HEK293 (cell line): ENCODE measurements at regions not wholly inside any gene's neighbourhood (a gene's known extent, or its start where the extent isn't known, plus 50 kb on each side); places are given as distances from the start of the nearest gene placed in this dataset.

Source experiments
- CTCF ChIA-PET: fragments of 350-600 bp; formaldehyde crosslinking; extraction: SDS; loops from one replicate; lab custom pipeline; 2021; ENCODE audit warnings: antibody characterized with exemption; lab: Yijun Ruan, JAX
- POLR2A ChIA-PET: fragments of 300-600 bp; formaldehyde crosslinking; extraction: SDS; loops from one replicate; lab custom pipeline; 2020; ENCODE audit warnings: antibody characterized with exemption, inconsistent platforms; lab: Yijun Ruan, JAX
- H3K27ac ChIP-seq: fragments of 200-500 bp; sonication (Bioruptor generic); 2 replicates; pipeline ENCODE4 v1.5.1; 2014; ENCODE audit warnings: low read depth, low read length, control low read depth, inconsistent platforms; ENCODE audit errors: extremely low read depth
- H3K36me3 ChIP-seq, 2 experiments: fragments of 200-500 bp in 1 of 2; sonication (Bioruptor generic) in 1 of 2; 1 replicate in 1 of 2; 2 replicates in 1 of 2; pipeline ENCODE4 v1.5.1; 2014 to 2017; ENCODE audit warnings: inconsistent platforms in 2 of 2, low read length in 2 of 2; ENCODE audit not compliant: control insufficient read depth in 2 of 2, insufficient read depth in 1 of 2
- H3K4me1 ChIP-seq: fragments of 200-500 bp; sonication (Bioruptor generic); 2 replicates; pipeline ENCODE4 v1.5.1; 2014; ENCODE audit warnings: mild to moderate bottlenecking, low read length, inconsistent platforms; ENCODE audit not compliant: control insufficient read depth, insufficient read depth
- H3K4me3 ChIP-seq: 2 replicates; pipeline ENCODE4 v1.5.1; 2011; ENCODE audit warnings: low read depth, mild to moderate bottlenecking, control low read depth, low read length, moderate library complexity
- H3K9me3 ChIP-seq: fragments of 200-500 bp; sonication (Bioruptor generic); 2 replicates; pipeline ENCODE4 v1.5.1; 2014; ENCODE audit warnings: low read depth, low read length, inconsistent platforms; ENCODE audit not compliant: control insufficient read depth, insufficient read depth
- FEZF1 ChIP-seq: fragments of 450-650 bp; formaldehyde crosslinking; IDR thresholded peaks from 2 replicates; pipeline ENCODE4 v1.5.1; 2016; ENCODE audit warnings: missing biosample characterization, missing genetic modification characterization
- TRIM28 ChIP-seq: IDR thresholded peaks from 2 replicates; pipeline ENCODE4 v1.6.1; 2011; ENCODE audit warnings: low read length, control low read depth, borderline replicate concordance
- ZBTB1 ChIP-seq: fragments of 450-650 bp; formaldehyde crosslinking; IDR thresholded peaks from 2 replicates; pipeline ENCODE4 v1.5.1; 2016; ENCODE audit warnings: missing biosample characterization, missing genetic modification characterization
- ZEB2 ChIP-seq: fragments of 450-650 bp; formaldehyde crosslinking; IDR thresholded peaks from 2 replicates; pipeline ENCODE4 v1.5.1; 2016; ENCODE audit warnings: missing biosample characterization, missing genetic modification characterization
- ZNF23 ChIP-seq: fragments of 450-650 bp; formaldehyde crosslinking; IDR thresholded peaks from 2 replicates; pipeline ENCODE4 v1.5.1; 2016; ENCODE audit warnings: missing biosample characterization, missing genetic modification characterization, borderline replicate concordance
- ZNF248 ChIP-seq: fragments of 450-650 bp; formaldehyde crosslinking; IDR thresholded peaks from 2 replicates; pipeline ENCODE4 v1.5.1; 2017; ENCODE audit warnings: missing biosample characterization, missing genetic modification characterization
- ZNF335 ChIP-seq: fragments of 450-650 bp; formaldehyde crosslinking; conservative IDR thresholded peaks from 2 replicates; pipeline ENCODE4 v1.5.1; 2016; ENCODE audit warnings: missing biosample characterization, missing genetic modification characterization
- ZNF548 ChIP-seq: fragments of 450-650 bp; formaldehyde crosslinking; IDR thresholded peaks from 2 replicates; pipeline ENCODE4 v1.5.1; 2016; ENCODE audit warnings: missing biosample characterization, missing genetic modification characterization
- ZNF558 ChIP-seq: fragments of 450-650 bp; formaldehyde crosslinking; IDR thresholded peaks from 2 replicates; pipeline ENCODE4 v1.5.1; 2016; ENCODE audit warnings: missing biosample characterization, missing genetic modification characterization
- ZNF701 ChIP-seq: fragments of 450-650 bp; formaldehyde crosslinking; IDR thresholded peaks from 2 replicates; pipeline ENCODE4 v1.5.1; 2016; ENCODE audit warnings: missing biosample characterization, missing genetic modification characterization
- ZNF785 ChIP-seq: fragments of 450-650 bp; formaldehyde crosslinking; IDR thresholded peaks from 2 replicates; pipeline ENCODE4 v1.5.1; 2016; ENCODE audit warnings: missing biosample characterization, missing genetic modification characterization
- ZNF791 ChIP-seq: fragments of 450-650 bp; formaldehyde crosslinking; IDR thresholded peaks from 2 replicates; pipeline ENCODE4 v1.5.1; 2016; ENCODE audit warnings: missing biosample characterization, missing genetic modification characterization
- ZSCAN30 ChIP-seq: fragments of 450-650 bp; IDR thresholded peaks from 2 replicates; pipeline ENCODE4 v1.5.1; 2018; ENCODE audit warnings: missing biosample characterization, mild to moderate bottlenecking, missing genetic modification characterization, moderate library complexity
- TF ChIP-seq, protein P1 (sequence below): fragments of 450-650 bp; formaldehyde crosslinking; conservative IDR thresholded peaks from 2 replicates; pipeline ENCODE4 v1.5.1; 2016; ENCODE audit warnings: low read depth, missing biosample characterization, missing genetic modification characterization
- TF ChIP-seq, protein P2 (sequence below): fragments of 450-650 bp; formaldehyde crosslinking; IDR thresholded peaks from 2 replicates; pipeline ENCODE4 v1.5.1; 2016; ENCODE audit warnings: missing biosample characterization, missing genetic modification characterization
- TF ChIP-seq, protein P3 (sequence below): fragments of 450-650 bp; formaldehyde crosslinking; IDR thresholded peaks from 2 replicates; pipeline ENCODE4 v1.5.0; 2017; ENCODE audit warnings: missing biosample characterization, missing genetic modification characterization, borderline replicate concordance

DNA sequence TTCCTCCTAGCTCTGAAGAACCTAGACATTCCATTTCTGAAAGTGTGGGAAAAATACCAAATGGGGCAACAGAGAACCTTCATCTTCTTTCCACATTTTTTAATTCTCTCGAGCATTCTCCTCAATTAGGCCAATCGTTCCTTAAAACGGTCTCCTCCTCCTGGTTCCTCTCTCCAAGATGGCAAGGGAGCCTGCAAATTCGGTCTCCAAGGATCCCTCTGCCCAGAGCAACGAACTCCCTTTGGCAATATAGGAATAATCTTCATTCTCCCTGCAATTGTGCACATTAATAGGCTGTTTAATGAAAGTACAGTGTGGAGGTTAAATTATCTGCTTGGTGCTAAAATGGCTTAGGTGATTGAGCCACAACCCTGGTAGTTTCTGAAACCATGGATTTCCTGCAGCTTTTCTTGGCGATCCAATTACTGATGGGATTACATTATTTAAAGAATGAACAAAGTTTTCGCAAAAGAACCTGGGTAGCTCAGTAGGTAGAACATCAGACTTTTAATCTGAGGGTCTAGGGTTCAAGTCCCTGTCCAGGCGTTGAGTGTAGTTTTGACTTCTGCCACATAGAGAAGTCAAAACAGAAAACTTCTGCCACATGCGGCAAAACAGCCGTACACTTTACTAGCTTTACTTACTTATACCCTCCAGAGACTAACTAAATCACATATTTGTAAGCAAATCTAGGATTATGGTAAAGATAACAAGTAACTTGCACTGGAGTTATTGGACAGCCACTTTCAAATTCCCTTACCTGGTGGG, 102.9 kb upstream of the ZNF184 start (continued):
- TF ChIP-seq, protein P1, sequence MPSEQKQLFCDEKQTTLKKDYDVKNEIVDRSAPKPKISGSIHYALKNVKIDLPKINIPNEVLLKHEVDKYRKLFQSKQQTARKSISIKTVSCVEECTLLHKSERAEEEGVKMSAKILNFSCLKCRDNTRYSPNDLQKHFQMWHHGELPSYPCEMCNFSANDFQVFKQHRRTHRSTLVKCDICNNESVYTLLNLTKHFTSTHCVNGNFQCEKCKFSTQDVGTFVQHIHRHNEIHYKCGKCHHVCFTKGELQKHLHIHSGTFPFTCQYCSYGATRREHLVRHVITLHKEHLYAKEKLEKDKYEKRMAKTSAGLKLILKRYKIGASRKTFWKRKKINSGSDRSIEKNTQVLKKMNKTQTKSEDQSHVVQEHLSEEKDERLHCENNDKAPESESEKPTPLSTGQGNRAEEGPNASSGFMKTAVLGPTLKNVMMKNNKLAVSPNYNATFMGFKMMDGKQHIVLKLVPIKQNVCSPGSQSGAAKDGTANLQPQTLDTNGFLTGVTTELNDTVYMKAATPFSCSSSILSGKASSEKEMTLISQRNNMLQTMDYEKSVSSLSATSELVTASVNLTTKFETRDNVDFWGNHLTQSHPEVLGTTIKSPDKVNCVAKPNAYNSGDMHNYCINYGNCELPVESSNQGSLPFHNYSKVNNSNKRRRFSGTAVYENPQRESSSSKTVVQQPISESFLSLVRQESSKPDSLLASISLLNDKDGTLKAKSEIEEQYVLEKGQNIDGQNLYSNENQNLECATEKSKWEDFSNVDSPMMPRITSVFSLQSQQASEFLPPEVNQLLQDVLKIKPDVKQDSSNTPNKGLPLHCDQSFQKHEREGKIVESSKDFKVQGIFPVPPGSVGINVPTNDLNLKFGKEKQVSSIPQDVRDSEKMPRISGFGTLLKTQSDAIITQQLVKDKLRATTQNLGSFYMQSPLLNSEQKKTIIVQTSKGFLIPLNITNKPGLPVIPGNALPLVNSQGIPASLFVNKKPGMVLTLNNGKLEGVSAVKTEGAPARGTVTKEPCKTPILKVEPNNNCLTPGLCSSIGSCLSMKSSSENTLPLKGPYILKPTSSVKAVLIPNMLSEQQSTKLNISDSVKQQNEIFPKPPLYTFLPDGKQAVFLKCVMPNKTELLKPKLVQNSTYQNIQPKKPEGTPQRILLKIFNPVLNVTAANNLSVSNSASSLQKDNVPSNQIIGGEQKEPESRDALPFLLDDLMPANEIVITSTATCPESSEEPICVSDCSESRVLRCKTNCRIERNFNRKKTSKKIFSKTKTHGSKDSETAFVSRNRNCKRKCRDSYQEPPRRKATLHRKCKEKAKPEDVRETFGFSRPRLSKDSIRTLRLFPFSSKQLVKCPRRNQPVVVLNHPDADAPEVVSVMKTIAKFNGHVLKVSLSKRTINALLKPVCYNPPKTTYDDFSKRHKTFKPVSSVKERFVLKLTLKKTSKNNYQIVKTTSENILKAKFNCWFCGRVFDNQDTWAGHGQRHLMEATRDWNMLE, result no peak

DNA sequence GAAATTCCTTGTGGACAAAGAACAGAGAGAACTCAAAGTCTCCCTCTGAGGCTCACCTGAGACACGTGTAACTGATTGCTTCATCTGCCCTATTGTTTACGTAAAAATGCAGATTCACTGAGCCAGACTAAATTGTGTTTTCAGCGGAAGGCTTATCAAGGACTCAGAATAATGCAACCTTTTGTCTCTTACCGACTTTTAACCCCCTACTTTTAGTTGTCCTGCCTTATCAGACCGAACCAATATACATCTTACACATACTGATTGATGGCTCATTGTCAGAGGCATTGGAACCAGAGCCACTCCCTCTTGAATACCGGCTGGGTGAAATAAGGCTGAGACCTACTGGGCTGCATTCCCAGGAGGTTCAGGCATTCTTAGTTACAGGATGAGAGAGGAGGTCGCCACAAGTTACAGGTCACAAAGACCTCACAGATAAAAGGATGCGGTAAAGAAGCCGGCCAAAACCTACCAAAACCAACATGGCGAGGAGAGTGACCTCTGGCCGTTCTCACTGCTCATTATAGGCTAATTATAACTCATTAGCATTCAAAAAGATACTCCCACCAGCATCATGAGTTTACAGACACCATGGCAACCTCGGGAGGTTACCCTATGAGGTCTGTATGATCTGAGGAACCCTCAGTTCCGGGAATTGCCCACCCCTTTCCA, 95.5 kb upstream of the ZNF184 start:
- TF ChIP-seq ZNF791 (no peak), ZSCAN30 (tag by site-specific recombination) (no peak), TRIM28 (no peak), ZNF335 (no peak), FEZF1 (tag by site-specific recombination) (no peak), ZNF23 (tag by site-specific recombination) (no peak), ZNF701 (no peak), ZNF248 (tag by site-specific recombination) (no peak), ZEB2 (tag by site-specific recombination) (no peak), ZNF548 (tag by site-specific recombination) (no peak), ZNF785 (tag by site-specific recombination) (no peak), ZBTB1 (tag by site-specific recombination) (no peak), ZNF558 (no peak)
- TF ChIP-seq, protein P2, sequence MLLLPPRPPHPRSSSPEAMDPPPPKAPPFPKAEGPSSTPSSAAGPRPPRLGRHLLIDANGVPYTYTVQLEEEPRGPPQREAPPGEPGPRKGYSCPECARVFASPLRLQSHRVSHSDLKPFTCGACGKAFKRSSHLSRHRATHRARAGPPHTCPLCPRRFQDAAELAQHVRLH (tag by site-specific recombination), result no peak
- TF ChIP-seq, protein P3, sequence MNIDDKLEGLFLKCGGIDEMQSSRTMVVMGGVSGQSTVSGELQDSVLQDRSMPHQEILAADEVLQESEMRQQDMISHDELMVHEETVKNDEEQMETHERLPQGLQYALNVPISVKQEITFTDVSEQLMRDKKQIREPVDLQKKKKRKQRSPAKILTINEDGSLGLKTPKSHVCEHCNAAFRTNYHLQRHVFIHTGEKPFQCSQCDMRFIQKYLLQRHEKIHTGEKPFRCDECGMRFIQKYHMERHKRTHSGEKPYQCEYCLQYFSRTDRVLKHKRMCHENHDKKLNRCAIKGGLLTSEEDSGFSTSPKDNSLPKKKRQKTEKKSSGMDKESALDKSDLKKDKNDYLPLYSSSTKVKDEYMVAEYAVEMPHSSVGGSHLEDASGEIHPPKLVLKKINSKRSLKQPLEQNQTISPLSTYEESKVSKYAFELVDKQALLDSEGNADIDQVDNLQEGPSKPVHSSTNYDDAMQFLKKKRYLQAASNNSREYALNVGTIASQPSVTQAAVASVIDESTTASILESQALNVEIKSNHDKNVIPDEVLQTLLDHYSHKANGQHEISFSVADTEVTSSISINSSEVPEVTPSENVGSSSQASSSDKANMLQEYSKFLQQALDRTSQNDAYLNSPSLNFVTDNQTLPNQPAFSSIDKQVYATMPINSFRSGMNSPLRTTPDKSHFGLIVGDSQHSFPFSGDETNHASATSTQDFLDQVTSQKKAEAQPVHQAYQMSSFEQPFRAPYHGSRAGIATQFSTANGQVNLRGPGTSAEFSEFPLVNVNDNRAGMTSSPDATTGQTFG (tag by site-specific recombination), result no peak
- H3K36me3 ChIP-seq, result no peaks in the 10 kb centered on the region
- POLR2A ChIA-PET, result no interaction called here
- H3K4me1 ChIP-seq, result no peaks in the 10 kb centered on the region
- H3K4me3 ChIP-seq, result no peak overlapping the region
- H3K9me3 ChIP-seq, result no peaks in the 10 kb centered on the region
- H3K27ac ChIP-seq, result no peak overlapping the region
- CTCF ChIA-PET, result interaction anchor here (0.7 to 1.1 kb wide), 2 partner anchors 200 to 975 kb away, joined by 3 to 4 read pairs; no protein-coding TSS in a partner anchor
